ENCODE measurements at regions not wholly inside any gene's neighbourhood (a gene's known extent, or its start where the extent isn't known, plus 50 kb on each side); places are given as distances from the start of the nearest gene placed in this dataset.

- Mint-ChIP-seq H3K4me3 (no peak overlapping the region), H3K27ac (no peak overlapping the region), H3K9me3 (ENCODE audit: low read depth) (no peaks in the 10 kb centered on the region), H3K4me1 (no peaks in the 10 kb centered on the region), H3K27me3 (no peaks in the 10 kb centered on the region), H3K36me3 (no peaks in the 10 kb centered on the region)
- ATAC-seq = no peak
- no peak for DNase-seq
- CTCF ChIA-PET = no interaction called here
Measured at GRCh38 chr6:54624779-54625178, 221.8 kb upstream of the FAM83B start.

- ATAC-seq (no peak), DNase-seq (no peak)
- no peak overlapping the region for H3K27ac Mint-ChIP-seq
- H3K36me3 Mint-ChIP-seq = no peaks in the 10 kb centered on the region
- CTCF ChIA-PET = no interaction called here
- H3K27me3 Mint-ChIP-seq = no peaks in the 10 kb centered on the region
- H3K9me3 Mint-ChIP-seq (ENCODE audit: low read depth) = no peaks in the 10 kb centered on the region
- H3K4me3 Mint-ChIP-seq = no peak overlapping the region
- H3K4me1 Mint-ChIP-seq = no peaks in the 10 kb centered on the region
Measured at GRCh38 chr6:54629131-54629530, 217.4 kb upstream of the FAM83B start.

- Mint-ChIP-seq H3K27me3 (no peaks in the 10 kb centered on the region), H3K4me1 (no peaks in the 10 kb centered on the region), H3K9me3 (ENCODE audit: low read depth) (no peaks in the 10 kb centered on the region), H3K36me3 (no peaks in the 10 kb centered on the region), H3K27ac (no peak overlapping the region), H3K4me3 (no peak overlapping the region)
- CTCF ChIA-PET = no interaction called here
- DNase-seq (no peak), ATAC-seq (no peak)
Measured at GRCh38 chr6:54632984-54633565, 213.5 kb upstream of the FAM83B start.

GRCh38 chr6:54633601-54634000, 213.0 kb upstream of the FAM83B start:
- CTCF ChIA-PET = no interaction called here
- Mint-ChIP-seq H3K9me3 (ENCODE audit: low read depth) (no peaks in the 10 kb centered on the region), H3K4me1 (no peaks in the 10 kb centered on the region), H3K27me3 (no peaks in the 10 kb centered on the region), H3K4me3 (no peak overlapping the region), H3K36me3 (no peaks in the 10 kb centered on the region), H3K27ac (no peak overlapping the region)
- ATAC-seq (no peak), DNase-seq (no peak)

- Mint-ChIP-seq H3K27ac (no peak overlapping the region), H3K4me1 (no peaks in the 10 kb centered on the region), H3K36me3 (no peaks in the 10 kb centered on the region), H3K9me3 (ENCODE audit: low read depth) (no peaks in the 10 kb centered on the region), H3K27me3 (no peaks in the 10 kb centered on the region), H3K4me3 (no peak overlapping the region)
- ATAC-seq (no peak), DNase-seq (no peak)
- CTCF ChIA-PET = no interaction called here
Measured at GRCh38 chr6:54640911-54641310, 205.7 kb upstream of the FAM83B start.

- ATAC-seq (no peak), DNase-seq (no peak)
- Mint-ChIP-seq H3K27ac (no peak overlapping the region), H3K9me3 (ENCODE audit: low read depth) (no peaks in the 10 kb centered on the region), H3K4me3 (no peak overlapping the region), H3K36me3 (no peaks in the 10 kb centered on the region), H3K4me1 (no peaks in the 10 kb centered on the region), H3K27me3 (no peaks in the 10 kb centered on the region)
- CTCF ChIA-PET = no interaction called here
Measured at GRCh38 chr6:54646069-54646950, 200.3 kb upstream of the FAM83B start.

GRCh38 chr6:54646951-54647664, 199.5 kb upstream of the FAM83B start:
- Mint-ChIP-seq H3K4me3 (no peak overlapping the region), H3K27ac (no peak overlapping the region), H3K4me1 (no peaks in the 10 kb centered on the region), H3K27me3 (no peaks in the 10 kb centered on the region), H3K9me3 (ENCODE audit: low read depth) (no peaks in the 10 kb centered on the region), H3K36me3 (no peaks in the 10 kb centered on the region)
- CTCF ChIA-PET = no interaction called here
- ATAC-seq (no peak), DNase-seq (no peak)

- DNase-seq = no peak
- Mint-ChIP-seq H3K9me3 (ENCODE audit: low read depth) (no peaks in the 10 kb centered on the region), H3K36me3 (no peaks in the 10 kb centered on the region), H3K4me3 (no peak overlapping the region), H3K27ac (no peak overlapping the region), H3K4me1 (no peaks in the 10 kb centered on the region), H3K27me3 (no peaks in the 10 kb centered on the region)
- ATAC-seq = no peak
- CTCF ChIA-PET = no interaction called here
Measured at GRCh38 chr6:54654381-54654780, 192.2 kb upstream of the FAM83B start.

- Mint-ChIP-seq H3K4me3 (no peak overlapping the region), H3K36me3 (no peaks in the 10 kb centered on the region), H3K4me1 (no peaks in the 10 kb centered on the region), H3K27ac (no peak overlapping the region), H3K27me3 (no peaks in the 10 kb centered on the region), H3K9me3 (ENCODE audit: low read depth) (no peaks in the 10 kb centered on the region)
- CTCF ChIA-PET = no interaction called here
- no peak for DNase-seq
- no peak for ATAC-seq
Measured at GRCh38 chr6:54655162-54655561, 191.4 kb upstream of the FAM83B start.

- H3K9me3 Mint-ChIP-seq (ENCODE audit: low read depth) = peaks cover 8% of the 10 kb centered on the region
- no peak overlapping the region for H3K4me3 Mint-ChIP-seq
- CTCF ChIA-PET = no interaction called here
- H3K4me1 Mint-ChIP-seq = no peaks in the 10 kb centered on the region
- H3K27me3 Mint-ChIP-seq = no peaks in the 10 kb centered on the region
- H3K27ac Mint-ChIP-seq = no peak overlapping the region
- ATAC-seq (no peak), DNase-seq (no peak)
- H3K36me3 Mint-ChIP-seq = no peaks in the 10 kb centered on the region
Measured at GRCh38 chr6:54665278-54665677, 181.3 kb upstream of the FAM83B start.

GRCh38 chr6:54680531-54680930, 166.0 kb upstream of the FAM83B start:
- H3K27me3 Mint-ChIP-seq = no peaks in the 10 kb centered on the region
- H3K27ac Mint-ChIP-seq = no peak overlapping the region
- no peak for ATAC-seq
- H3K36me3 Mint-ChIP-seq = no peaks in the 10 kb centered on the region
- H3K4me3 Mint-ChIP-seq = no peak overlapping the region
- no peak for DNase-seq
- CTCF ChIA-PET = no interaction called here
- no peaks in the 10 kb centered on the region for H3K4me1 Mint-ChIP-seq
- peaks cover 3% of the 10 kb centered on the region for H3K9me3 Mint-ChIP-seq (ENCODE audit: low read depth)

- ATAC-seq (no peak), DNase-seq (no peak)
- H3K27me3 Mint-ChIP-seq = no peaks in the 10 kb centered on the region
- no peaks in the 10 kb centered on the region for H3K36me3 Mint-ChIP-seq
- no peak overlapping the region for H3K4me3 Mint-ChIP-seq
- H3K4me1 Mint-ChIP-seq = no peaks in the 10 kb centered on the region
- H3K27ac Mint-ChIP-seq = no peak overlapping the region
- H3K9me3 Mint-ChIP-seq (ENCODE audit: low read depth) = peaks cover 3% of the 10 kb centered on the region
- CTCF ChIA-PET = no interaction called here
Measured at GRCh38 chr6:54681267-54681666, 165.3 kb upstream of the FAM83B start.

- Mint-ChIP-seq H3K27me3 (no peaks in the 10 kb centered on the region), H3K4me1 (no peaks in the 10 kb centered on the region), H3K9me3 (ENCODE audit: low read depth) (peaks cover 3% of the 10 kb centered on the region), H3K36me3 (no peaks in the 10 kb centered on the region), H3K4me3 (no peak overlapping the region), H3K27ac (no peak overlapping the region)
- no peak for DNase-seq
- CTCF ChIA-PET = no interaction called here
- ATAC-seq = no peak
Measured at GRCh38 chr6:54681987-54682386, 164.6 kb upstream of the FAM83B start.

GRCh38 chr6:54689620-54690019, 157.0 kb upstream of the FAM83B start:
- H3K27ac Mint-ChIP-seq = no peak overlapping the region
- no peak overlapping the region for H3K4me3 Mint-ChIP-seq
- CTCF ChIA-PET = no interaction called here
- H3K27me3 Mint-ChIP-seq = no peaks in the 10 kb centered on the region
- no peaks in the 10 kb centered on the region for H3K4me1 Mint-ChIP-seq
- no peak for DNase-seq
- no peak for ATAC-seq
- no peaks in the 10 kb centered on the region for H3K36me3 Mint-ChIP-seq
- peaks cover 3% of the 10 kb centered on the region for H3K9me3 Mint-ChIP-seq (ENCODE audit: low read depth)
